GM12878 (cell line): ENCODE measurements at regions not wholly inside any gene's neighbourhood (a gene's known extent, or its start where the extent isn't known, plus 50 kb on each side); places are given as distances from the start of the nearest gene placed in this dataset.

ENCODE experiments used
- EP300 ChIP-seq, 2 experiments: fragments of 150-350 bp in 1 of 2; IDR thresholded peaks; 2 replicates each; pipeline ENCODE4 v1.6.1; 2011 to 2012; ENCODE audit warnings: low read depth in 2 of 2, low read length in 2 of 2, borderline replicate concordance in 1 of 2, improper control_type of control experiment in 1 of 2, inconsistent platforms in 1 of 2; ENCODE audit not compliant: control insufficient read depth in 1 of 2
- FOS ChIP-seq: IDR thresholded peaks from 3 replicates; pipeline ENCODE4 v1.6.1; 2011; ENCODE audit warnings: borderline replicate concordance; ENCODE audit not compliant: insufficient read length; ENCODE audit errors: extremely low read depth
- FOXK2 ChIP-seq: fragments of 450-650 bp; IDR thresholded peaks from 2 replicates; pipeline ENCODE4 v1.6.1; 2017; ENCODE audit warnings: mild to moderate bottlenecking, moderate library complexity
- NFXL1 ChIP-seq: fragments of 450-650 bp; IDR thresholded peaks from 2 replicates; pipeline ENCODE4 v1.6.1; 2017; ENCODE audit warnings: antibody characterized with exemption, mild to moderate bottlenecking, borderline replicate concordance
- POLR2A ChIP-seq: IDR thresholded peaks from 2 replicates; pipeline ENCODE4 v1.6.1; 2011; ENCODE audit warnings: low read depth, mild to moderate bottlenecking, low read length
- SREBF2 ChIP-seq: IDR thresholded peaks from 2 replicates; pipeline ENCODE4 v1.6.1; 2012; ENCODE audit warnings: mild to moderate bottlenecking, low read length
- TF ChIP-seq, protein P1 (sequence below), 3 experiments: IDR thresholded peaks in 2 of 3; conservative IDR thresholded peaks in 1 of 3; 2 replicates each; pipeline ENCODE4 v1.5.1; 2011; ENCODE audit warnings: low read depth in 3 of 3, low read length in 3 of 3, mild to moderate bottlenecking in 3 of 3, control low read depth in 2 of 3, moderate library complexity in 2 of 3, inconsistent platforms in 1 of 3, mixed read lengths in 1 of 3; ENCODE audit not compliant: control insufficient read depth in 2 of 3, insufficient read depth in 1 of 3; ENCODE audit errors: extremely low read depth in 1 of 3
- TF ChIP-seq, protein P2 (sequence below): fragments of 450-650 bp; formaldehyde crosslinking; IDR thresholded peaks from 2 replicates; pipeline ENCODE4 v1.4.0; 2020; ENCODE audit warnings: mild to moderate bottlenecking, moderate library complexity
- TF ChIP-seq, protein P3 (sequence below): fragments of 450-650 bp; IDR thresholded peaks from 2 replicates; pipeline ENCODE4 v1.6.1; 2017; ENCODE audit warnings: mild to moderate bottlenecking, moderate library complexity

DNA sequence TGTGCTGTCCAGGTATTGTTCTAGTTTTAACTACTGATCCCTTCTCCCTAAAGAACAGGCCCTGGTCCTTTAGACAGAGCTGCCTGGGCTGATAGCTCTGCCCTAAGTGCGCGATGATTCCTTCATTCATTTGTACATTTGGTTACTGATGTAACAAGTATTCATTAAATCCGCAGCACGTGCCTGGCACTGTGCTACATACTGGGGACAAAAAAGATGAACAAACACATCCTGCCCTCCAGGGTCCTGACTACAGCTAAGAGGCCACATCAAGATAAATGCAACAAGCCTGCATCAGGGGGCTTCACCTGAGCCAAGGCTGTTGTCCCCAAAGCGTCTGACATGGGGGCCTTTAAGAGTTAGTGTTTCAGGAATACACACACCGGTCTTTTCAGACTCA, 99.0 kb upstream of the PODXL start:
- TF ChIP-seq NFXL1, result no peak
- TF ChIP-seq FOS, result no peak
- TF ChIP-seq, protein P1, sequence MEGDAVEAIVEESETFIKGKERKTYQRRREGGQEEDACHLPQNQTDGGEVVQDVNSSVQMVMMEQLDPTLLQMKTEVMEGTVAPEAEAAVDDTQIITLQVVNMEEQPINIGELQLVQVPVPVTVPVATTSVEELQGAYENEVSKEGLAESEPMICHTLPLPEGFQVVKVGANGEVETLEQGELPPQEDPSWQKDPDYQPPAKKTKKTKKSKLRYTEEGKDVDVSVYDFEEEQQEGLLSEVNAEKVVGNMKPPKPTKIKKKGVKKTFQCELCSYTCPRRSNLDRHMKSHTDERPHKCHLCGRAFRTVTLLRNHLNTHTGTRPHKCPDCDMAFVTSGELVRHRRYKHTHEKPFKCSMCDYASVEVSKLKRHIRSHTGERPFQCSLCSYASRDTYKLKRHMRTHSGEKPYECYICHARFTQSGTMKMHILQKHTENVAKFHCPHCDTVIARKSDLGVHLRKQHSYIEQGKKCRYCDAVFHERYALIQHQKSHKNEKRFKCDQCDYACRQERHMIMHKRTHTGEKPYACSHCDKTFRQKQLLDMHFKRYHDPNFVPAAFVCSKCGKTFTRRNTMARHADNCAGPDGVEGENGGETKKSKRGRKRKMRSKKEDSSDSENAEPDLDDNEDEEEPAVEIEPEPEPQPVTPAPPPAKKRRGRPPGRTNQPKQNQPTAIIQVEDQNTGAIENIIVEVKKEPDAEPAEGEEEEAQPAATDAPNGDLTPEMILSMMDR (IDR thresholded peaks at IDR 0.05 in 2 of 3, conservative IDR thresholded peaks at IDR 0.05 in 1 of 3; ENCODE audit: control insufficient read depth in 2 of 3, extremely low read depth in 1 of 3, insufficient read depth in 1 of 3, low read depth in 3 of 3, low read length in 3 of 3), result no peak
- TF ChIP-seq FOXK2, result no peak
- no peak for TF ChIP-seq SREBF2
- TF ChIP-seq, protein P2, sequence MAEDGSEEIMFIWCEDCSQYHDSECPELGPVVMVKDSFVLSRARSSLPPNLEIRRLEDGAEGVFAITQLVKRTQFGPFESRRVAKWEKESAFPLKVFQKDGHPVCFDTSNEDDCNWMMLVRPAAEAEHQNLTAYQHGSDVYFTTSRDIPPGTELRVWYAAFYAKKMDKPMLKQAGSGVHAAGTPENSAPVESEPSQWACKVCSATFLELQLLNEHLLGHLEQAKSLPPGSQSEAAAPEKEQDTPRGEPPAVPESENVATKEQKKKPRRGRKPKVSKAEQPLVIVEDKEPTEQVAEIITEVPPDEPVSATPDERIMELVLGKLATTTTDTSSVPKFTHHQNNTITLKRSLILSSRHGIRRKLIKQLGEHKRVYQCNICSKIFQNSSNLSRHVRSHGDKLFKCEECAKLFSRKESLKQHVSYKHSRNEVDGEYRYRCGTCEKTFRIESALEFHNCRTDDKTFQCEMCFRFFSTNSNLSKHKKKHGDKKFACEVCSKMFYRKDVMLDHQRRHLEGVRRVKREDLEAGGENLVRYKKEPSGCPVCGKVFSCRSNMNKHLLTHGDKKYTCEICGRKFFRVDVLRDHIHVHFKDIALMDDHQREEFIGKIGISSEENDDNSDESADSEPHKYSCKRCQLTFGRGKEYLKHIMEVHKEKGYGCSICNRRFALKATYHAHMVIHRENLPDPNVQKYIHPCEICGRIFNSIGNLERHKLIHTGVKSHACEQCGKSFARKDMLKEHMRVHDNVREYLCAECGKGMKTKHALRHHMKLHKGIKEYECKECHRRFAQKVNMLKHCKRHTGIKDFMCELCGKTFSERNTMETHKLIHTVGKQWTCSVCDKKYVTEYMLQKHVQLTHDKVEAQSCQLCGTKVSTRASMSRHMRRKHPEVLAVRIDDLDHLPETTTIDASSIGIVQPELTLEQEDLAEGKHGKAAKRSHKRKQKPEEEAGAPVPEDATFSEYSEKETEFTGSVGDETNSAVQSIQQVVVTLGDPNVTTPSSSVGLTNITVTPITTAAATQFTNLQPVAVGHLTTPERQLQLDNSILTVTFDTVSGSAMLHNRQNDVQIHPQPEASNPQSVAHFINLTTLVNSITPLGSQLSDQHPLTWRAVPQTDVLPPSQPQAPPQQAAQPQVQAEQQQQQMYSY (CRISPR knock-in tag), result no peak
- TF ChIP-seq POLR2A, result no peak
- TF ChIP-seq, protein P3, sequence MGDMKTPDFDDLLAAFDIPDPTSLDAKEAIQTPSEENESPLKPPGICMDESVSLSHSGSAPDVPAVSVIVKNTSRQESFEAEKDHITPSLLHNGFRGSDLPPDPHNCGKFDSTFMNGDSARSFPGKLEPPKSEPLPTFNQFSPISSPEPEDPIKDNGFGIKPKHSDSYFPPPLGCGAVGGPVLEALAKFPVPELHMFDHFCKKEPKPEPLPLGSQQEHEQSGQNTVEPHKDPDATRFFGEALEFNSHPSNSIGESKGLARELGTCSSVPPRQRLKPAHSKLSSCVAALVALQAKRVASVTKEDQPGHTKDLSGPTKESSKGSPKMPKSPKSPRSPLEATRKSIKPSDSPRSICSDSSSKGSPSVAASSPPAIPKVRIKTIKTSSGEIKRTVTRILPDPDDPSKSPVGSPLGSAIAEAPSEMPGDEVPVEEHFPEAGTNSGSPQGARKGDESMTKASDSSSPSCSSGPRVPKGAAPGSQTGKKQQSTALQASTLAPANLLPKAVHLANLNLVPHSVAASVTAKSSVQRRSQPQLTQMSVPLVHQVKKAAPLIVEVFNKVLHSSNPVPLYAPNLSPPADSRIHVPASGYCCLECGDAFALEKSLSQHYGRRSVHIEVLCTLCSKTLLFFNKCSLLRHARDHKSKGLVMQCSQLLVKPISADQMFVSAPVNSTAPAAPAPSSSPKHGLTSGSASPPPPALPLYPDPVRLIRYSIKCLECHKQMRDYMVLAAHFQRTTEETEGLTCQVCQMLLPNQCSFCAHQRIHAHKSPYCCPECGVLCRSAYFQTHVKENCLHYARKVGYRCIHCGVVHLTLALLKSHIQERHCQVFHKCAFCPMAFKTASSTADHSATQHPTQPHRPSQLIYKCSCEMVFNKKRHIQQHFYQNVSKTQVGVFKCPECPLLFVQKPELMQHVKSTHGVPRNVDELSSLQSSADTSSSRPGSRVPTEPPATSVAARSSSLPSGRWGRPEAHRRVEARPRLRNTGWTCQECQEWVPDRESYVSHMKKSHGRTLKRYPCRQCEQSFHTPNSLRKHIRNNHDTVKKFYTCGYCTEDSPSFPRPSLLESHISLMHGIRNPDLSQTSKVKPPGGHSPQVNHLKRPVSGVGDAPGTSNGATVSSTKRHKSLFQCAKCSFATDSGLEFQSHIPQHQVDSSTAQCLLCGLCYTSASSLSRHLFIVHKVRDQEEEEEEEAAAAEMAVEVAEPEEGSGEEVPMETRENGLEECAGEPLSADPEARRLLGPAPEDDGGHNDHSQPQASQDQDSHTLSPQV, result no peak
- no peak for TF ChIP-seq EP300 (IDR thresholded peaks at IDR 0.05; ENCODE audit: borderline replicate concordance in 1 of 2, control insufficient read depth in 1 of 2, low read depth in 2 of 2, low read length in 2 of 2)
